Prostate gland (tissue), 2 donors: ENCODE measurements at regions not wholly inside any gene's neighbourhood (a gene's known extent, or its start where the extent isn't known, plus 50 kb on each side); places are given as distances from the start of the nearest gene placed in this dataset.

Experiments used
- DNase-seq: peaks from one replicate; pipeline ENCODE4 v3.0.0-alpha.2; 2019; ENCODE audit warnings: low spot score
- H3K27ac ChIP-seq, 2 donors: fragments of 200-600 bp; sonication (generic); 2 replicates each; pipeline ENCODE4 v1.5.1; 2017 to 2019
- H3K27me3 ChIP-seq: fragments of 200-600 bp; sonication (generic); replicated peaks from 2 replicates; pipeline ENCODE4 v1.5.1; 2019; ENCODE audit not compliant: insufficient read depth
- H3K36me3 ChIP-seq, 2 donors: fragments of 200-600 bp; sonication (generic); 1 replicate in 1 of 2; 2 replicates in 1 of 2; pipeline versions ENCODE4 v1.5.1 to v1.8.1; 2017 to 2019
- H3K4me1 ChIP-seq: fragments of 200-600 bp; sonication (generic); replicated peaks from 2 replicates; pipeline ENCODE4 v1.5.1; 2019
- H3K4me3 ChIP-seq, 2 donors: fragments of 200-600 bp; sonication (generic); 2 replicates each; pipeline ENCODE4 v1.5.1; 2017 to 2019
- H3K9me3 ChIP-seq: fragments of 200-600 bp; sonication (generic); 2 replicates; pipeline ENCODE4 v1.5.1; 2017
- POLR2A ChIP-seq: fragments of 450-650 bp; IDR thresholded peaks from one replicate; pipeline ENCODE4 v1.6.1; 2016; ENCODE audit warnings: antibody characterized with exemption, mild to moderate bottlenecking
- POLR2AphosphoS5 ChIP-seq: sonication (generic); formaldehyde crosslinking; IDR thresholded peaks from one replicate; pipeline ENCODE4 v1.6.1; 2017; ENCODE audit warnings: antibody characterized with exemption
- WGBS: methylation state at CpG from one replicate; pipeline ENCODE4 v1.1.5; 2018; 5-methylcytosine and 5-hydroxymethylcytosine counted together
- intact Hi-C: fragments of 100-400 bp; cut with DNase I; formaldehyde crosslinking; loops from one replicate; pipeline ENCODE4 v1.14.2; 2022
- TF ChIP-seq, protein P1 (sequence below), 4 experiments: fragments of 200-600 bp in 2 of 4; fragments of 450-650 bp in 2 of 4; sonication (generic) in 2 of 4; IDR thresholded peaks; 1 replicate in 3 of 4; 2 replicates in 1 of 4; pipeline ENCODE4 v1.5.1; 2016 to 2019; ENCODE audit warnings: antibody characterized with exemption in 4 of 4, mild to moderate bottlenecking in 2 of 4, moderate library complexity in 2 of 4

DNA sequence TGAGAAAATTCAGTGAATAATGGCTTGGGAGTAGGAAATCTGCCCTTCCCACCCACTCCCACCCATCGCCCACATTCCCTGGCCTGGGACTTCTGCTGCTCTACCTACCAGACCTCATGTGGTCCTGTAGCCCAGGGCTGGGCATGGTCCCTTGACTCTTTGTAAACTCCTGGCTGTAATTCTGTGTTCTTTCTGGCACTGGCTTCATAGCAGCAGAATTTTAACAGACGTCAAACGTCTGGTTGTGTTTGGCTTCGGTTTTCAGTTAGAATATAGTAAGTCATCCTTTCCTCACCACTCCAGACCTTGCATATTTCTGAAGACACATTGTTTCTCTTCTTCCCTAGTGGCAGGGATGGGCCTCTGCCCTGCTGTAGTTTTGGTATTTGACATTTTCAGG, 210.6 kb downstream of the CSNK2A3 start:
- TF ChIP-seq POLR2AphosphoS5 (no peak), POLR2A (no peak)
- TF ChIP-seq, protein P1, sequence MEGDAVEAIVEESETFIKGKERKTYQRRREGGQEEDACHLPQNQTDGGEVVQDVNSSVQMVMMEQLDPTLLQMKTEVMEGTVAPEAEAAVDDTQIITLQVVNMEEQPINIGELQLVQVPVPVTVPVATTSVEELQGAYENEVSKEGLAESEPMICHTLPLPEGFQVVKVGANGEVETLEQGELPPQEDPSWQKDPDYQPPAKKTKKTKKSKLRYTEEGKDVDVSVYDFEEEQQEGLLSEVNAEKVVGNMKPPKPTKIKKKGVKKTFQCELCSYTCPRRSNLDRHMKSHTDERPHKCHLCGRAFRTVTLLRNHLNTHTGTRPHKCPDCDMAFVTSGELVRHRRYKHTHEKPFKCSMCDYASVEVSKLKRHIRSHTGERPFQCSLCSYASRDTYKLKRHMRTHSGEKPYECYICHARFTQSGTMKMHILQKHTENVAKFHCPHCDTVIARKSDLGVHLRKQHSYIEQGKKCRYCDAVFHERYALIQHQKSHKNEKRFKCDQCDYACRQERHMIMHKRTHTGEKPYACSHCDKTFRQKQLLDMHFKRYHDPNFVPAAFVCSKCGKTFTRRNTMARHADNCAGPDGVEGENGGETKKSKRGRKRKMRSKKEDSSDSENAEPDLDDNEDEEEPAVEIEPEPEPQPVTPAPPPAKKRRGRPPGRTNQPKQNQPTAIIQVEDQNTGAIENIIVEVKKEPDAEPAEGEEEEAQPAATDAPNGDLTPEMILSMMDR (IDR thresholded peaks at IDR 0.05), result no peak
- H3K4me1 ChIP-seq, result no peaks in the 10 kb centered on the region
- H3K36me3 ChIP-seq, result no peaks in the 10 kb centered on the region
- H3K4me3 ChIP-seq, result no peak overlapping the region
- H3K9me3 ChIP-seq, result no peaks in the 10 kb centered on the region
- no peak for DNase-seq
- intact Hi-C loops, result no loop called here
- 33% methylated on average over 4 of the region's 4 CpGs for WGBS
- H3K27me3 ChIP-seq, result no peaks in the 10 kb centered on the region
- no peak overlapping the region for H3K27ac ChIP-seq

DNA sequence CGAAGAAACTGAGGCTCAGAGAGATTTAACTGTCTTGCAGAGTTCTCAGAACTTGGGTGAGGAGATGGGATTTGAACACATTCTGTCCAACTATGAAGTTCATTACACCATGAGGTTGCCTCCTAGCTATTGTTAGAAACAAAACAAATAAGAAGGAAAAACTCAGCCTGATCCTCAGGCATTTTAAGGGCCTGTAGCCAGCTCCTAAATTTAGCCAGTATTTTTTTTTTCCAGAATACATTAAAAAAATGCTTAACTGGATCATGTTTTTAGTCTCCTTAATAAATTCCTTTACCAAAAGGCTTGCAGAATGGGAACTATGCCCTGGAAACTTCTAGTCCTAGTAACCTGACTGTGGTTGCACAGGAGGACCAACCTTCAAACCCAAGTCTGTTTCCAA, 212.0 kb downstream of the CSNK2A3 start:
- 71% methylated on average over 1 of the region's 1 CpG for WGBS
- no peaks in the 10 kb centered on the region for H3K27me3 ChIP-seq
- TF ChIP-seq POLR2AphosphoS5, result no peak
- no peak for TF ChIP-seq POLR2A
- TF ChIP-seq, protein P1 (IDR thresholded peaks at IDR 0.05), result no peak
- H3K4me1 ChIP-seq, result no peaks in the 10 kb centered on the region
- no peak overlapping the region for H3K4me3 ChIP-seq
- no peaks in the 10 kb centered on the region for H3K36me3 ChIP-seq
- no peak for DNase-seq
- intact Hi-C loops, result no loop called here
- no peak overlapping the region for H3K27ac ChIP-seq
- no peaks in the 10 kb centered on the region for H3K9me3 ChIP-seq

DNA sequence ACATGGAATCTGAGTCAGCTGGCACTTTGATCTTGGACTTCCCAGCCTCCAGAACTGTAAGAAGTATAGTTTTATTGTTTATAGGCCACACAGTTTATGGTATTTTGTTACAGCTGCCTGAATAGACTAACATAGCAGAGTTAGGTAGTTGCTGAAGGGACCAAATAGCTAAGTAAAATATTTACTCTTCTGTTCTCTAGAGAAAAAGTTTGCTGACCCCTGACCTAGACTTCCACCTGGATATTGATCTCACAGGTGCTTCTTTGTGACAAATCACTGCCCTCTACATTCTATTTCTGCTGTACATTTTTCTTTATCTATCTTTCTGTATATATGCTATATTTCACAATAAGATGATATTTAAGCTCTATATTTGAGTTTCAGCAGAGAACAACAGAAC, 212.5 kb downstream of the CSNK2A3 start:
- H3K4me1 ChIP-seq, result no peaks in the 10 kb centered on the region
- no peak overlapping the region for H3K4me3 ChIP-seq
- H3K27ac ChIP-seq, result no peak overlapping the region
- no peak for DNase-seq
- H3K36me3 ChIP-seq, result no peaks in the 10 kb centered on the region
- no peaks in the 10 kb centered on the region for H3K9me3 ChIP-seq
- TF ChIP-seq, protein P1 (IDR thresholded peaks at IDR 0.05), result no peak
- TF ChIP-seq POLR2A (no peak), POLR2AphosphoS5 (no peak)
- no peaks in the 10 kb centered on the region for H3K27me3 ChIP-seq
- intact Hi-C loops, result no loop called here

- intact Hi-C loops, result no loop called here
- Histone ChIP-seq H3K27me3 (no peaks in the 10 kb centered on the region), H3K27ac (no peak overlapping the region), H3K9me3 (no peaks in the 10 kb centered on the region), H3K4me3 (no peak overlapping the region), H3K36me3 (no peaks in the 10 kb centered on the region), H3K4me1 (no peaks in the 10 kb centered on the region)
- no peak for TF ChIP-seq POLR2AphosphoS5
- TF ChIP-seq, protein P1 (IDR thresholded peaks at IDR 0.05), result no peak
- no peak for TF ChIP-seq POLR2A
- DNase-seq, result no peak
- WGBS, result 44% methylated on average over 1 of the region's 1 CpG
These were observed 215.7 kb downstream of the CSNK2A3 start for GRCh38 chr11:11137339-11137738.

DNA sequence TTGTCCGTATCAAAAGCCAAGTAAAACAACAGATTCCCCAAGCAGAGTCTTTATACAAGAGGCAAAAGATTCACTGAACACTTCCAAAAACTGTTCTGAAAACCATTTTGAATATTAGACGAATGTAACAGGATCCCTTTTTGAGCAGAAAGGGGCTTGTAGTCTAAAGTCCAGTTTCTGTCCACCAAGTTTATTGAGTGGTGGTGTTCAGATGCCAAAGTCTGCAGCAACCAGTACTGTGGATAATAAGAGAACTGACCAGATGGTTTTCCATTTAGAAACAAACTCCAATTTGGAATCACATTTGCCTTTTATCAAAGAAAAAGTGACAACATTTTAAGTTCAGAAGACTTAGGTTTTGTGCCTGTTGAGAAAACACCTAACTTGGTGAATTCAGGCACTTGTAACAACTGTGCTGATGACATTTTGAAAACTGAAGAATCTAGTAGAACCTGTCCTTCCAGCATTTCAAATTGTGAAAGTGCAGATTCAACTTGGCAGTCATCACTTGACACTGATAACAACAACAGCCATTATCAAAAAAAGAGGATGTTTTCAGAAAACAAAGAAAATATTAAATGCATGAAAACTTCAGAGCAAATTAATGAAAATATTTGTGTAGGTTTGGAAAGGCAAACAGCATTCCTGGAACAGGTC, 217.1 kb downstream of the CSNK2A3 start:
- TF ChIP-seq POLR2AphosphoS5, result peak; percentile 80
- TF ChIP-seq POLR2A, result no peak
- TF ChIP-seq, protein P1 (IDR thresholded peaks at IDR 0.05), result peak in 1 of 4 experiments; percentile 3
- WGBS, result 24% methylated on average over 2 of the region's 2 CpGs
- peak; percentile 56 for DNase-seq
- intact Hi-C loops, result no loop called here
- no peaks in the 10 kb centered on the region for H3K9me3 ChIP-seq
- no peaks in the 10 kb centered on the region for H3K36me3 ChIP-seq
- H3K27me3 ChIP-seq, result no peaks in the 10 kb centered on the region
- no peaks in the 10 kb centered on the region for H3K4me1 ChIP-seq
- peak overlapping the region; percentile 41 to 53 for H3K27ac ChIP-seq
- H3K4me3 ChIP-seq, result no peak overlapping the region
